ENCODE measurements at regions not wholly inside any gene's neighbourhood (a gene's known extent, or its start where the extent isn't known, plus 50 kb on each side); places are given as distances from the start of the nearest gene placed in this dataset.

DNA sequence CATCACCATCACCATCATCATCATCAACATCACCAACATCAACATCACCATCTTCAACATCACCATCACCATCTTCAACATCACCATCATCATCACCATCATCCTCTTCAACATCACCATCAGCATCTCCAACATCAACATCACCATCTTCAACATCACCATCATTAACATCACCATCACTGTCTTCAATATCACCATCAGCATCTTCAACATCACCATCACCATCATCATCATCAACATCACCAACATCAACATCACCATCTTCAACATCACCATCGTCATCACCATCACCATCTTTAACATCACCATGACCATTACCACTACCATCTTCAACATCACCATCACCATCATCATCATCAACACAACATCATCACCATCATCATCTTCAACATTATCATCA lies 267.2 kb downstream of the SP3 start (continued):
- TF ChIP-seq HDAC2 (IDR thresholded peaks at IDR 0.05; ENCODE audit: borderline replicate concordance in 1 of 2, low read depth in 2 of 2, low read length in 2 of 2) (no peak), RBBP5 (IDR thresholded peaks at IDR 0.05; ENCODE audit: borderline replicate concordance, low read depth, low read length) (no peak)
